Choroid plexus epithelial cell (primary cell): ENCODE measurements at regions not wholly inside any gene's neighbourhood (a gene's known extent, or its start where the extent isn't known, plus 50 kb on each side); places are given as distances from the start of the nearest gene placed in this dataset.

Source experiments
- DNase-seq: peaks from one replicate; pipeline ENCODE4 v3.0.0-alpha.2; 2010; ENCODE audit warnings: low read depth
- H3K4me3 ChIP-seq: 2 replicates; pipeline ENCODE4 v1.5.1; 2011; ENCODE audit warnings: low read depth, mild to moderate bottlenecking, control low read depth, low read length, moderate library complexity
- CTCF ChIP-seq: conservative IDR thresholded peaks from 2 replicates; pipeline ENCODE4 v1.5.1; 2011; ENCODE audit warnings: low read depth, mild to moderate bottlenecking, control low read depth, inconsistent platforms, low read length, moderate library complexity

- no peak for DNase-seq
- H3K4me3 ChIP-seq = no peak overlapping the region
- no peak for TF ChIP-seq CTCF
These were observed 189.1 kb upstream of the EYS start for GRCh38 chr6:65896140-65896539.

GRCh38 chr6:65876668-65877067 is 169.6 kb upstream of the EYS start:
- no peak overlapping the region for H3K4me3 ChIP-seq
- no peak for TF ChIP-seq CTCF
- DNase-seq = no peak

- no peak for DNase-seq
- no peak overlapping the region for H3K4me3 ChIP-seq
- no peak for TF ChIP-seq CTCF
These were observed 145.4 kb upstream of the EYS start for GRCh38 chr6:65852369-65852852.

GRCh38 chr6:65830151-65830550 is 123.1 kb upstream of the EYS start:
- no peak overlapping the region for H3K4me3 ChIP-seq
- no peak for DNase-seq
- no peak for TF ChIP-seq CTCF

GRCh38 chr6:65819152-65819551 is 112.1 kb upstream of the EYS start:
- TF ChIP-seq CTCF = no peak
- H3K4me3 ChIP-seq = no peak overlapping the region
- DNase-seq = no peak

- H3K4me3 ChIP-seq = no peak overlapping the region
- TF ChIP-seq CTCF = no peak
- no peak for DNase-seq
These were observed 111.5 kb upstream of the EYS start for GRCh38 chr6:65818576-65818975.

- no peak overlapping the region for H3K4me3 ChIP-seq
- no peak for DNase-seq
- TF ChIP-seq CTCF = no peak
These were observed 110.0 kb upstream of the EYS start for GRCh38 chr6:65816991-65817390.
